NCI-H2107 treated with DMSO at 0.1 percent for 48 hours (cell line): ENCODE measurements at regions not wholly inside any gene's neighbourhood (a gene's known extent, or its start where the extent isn't known, plus 50 kb on each side); places are given as distances from the start of the nearest gene placed in this dataset.

Experiments used
- DNase-seq: peaks from one replicate; lab custom pipeline; 2025; ENCODE audit not compliant: unreplicated experiment; lab: John Stamatoyannopoulos, UW

- no peak for DNase-seq
Measured at GRCh38 chr10:133035952-133036351, 51.8 kb upstream of the ADGRA1 start.

GRCh38 chr10:133034762-133035161, 53.0 kb upstream of the ADGRA1 start:
- DNase-seq = no peak

GRCh38 chr10:133034092-133034491, 53.6 kb upstream of the ADGRA1 start:
- no peak for DNase-seq

GRCh38 chr10:133033742-133034048, 54.0 kb upstream of the ADGRA1 start:
- DNase-seq = no peak

- no peak for DNase-seq
Measured at GRCh38 chr10:133032976-133033741, 54.6 kb upstream of the ADGRA1 start.

- no peak for DNase-seq
Measured at GRCh38 chr10:133032231-133032630, 55.5 kb upstream of the ADGRA1 start.

GRCh38 chr10:133031541-133032125, 56.1 kb upstream of the ADGRA1 start:
- no peak for DNase-seq

- no peak for DNase-seq
Measured at GRCh38 chr10:133030781-133031180, 56.9 kb upstream of the ADGRA1 start.

- DNase-seq = no peak
Measured at GRCh38 chr10:133030126-133030525, 57.6 kb upstream of the ADGRA1 start.

GRCh38 chr10:133028956-133029355, 58.8 kb upstream of the ADGRA1 start:
- no peak for DNase-seq

GRCh38 chr10:133028158-133028557, 59.6 kb upstream of the ADGRA1 start:
- no peak for DNase-seq

- DNase-seq = no peak
Measured at GRCh38 chr10:133027482-133027881, 60.2 kb upstream of the ADGRA1 start.

GRCh38 chr10:133026726-133027395, 60.9 kb upstream of the ADGRA1 start:
- no peak for DNase-seq

- DNase-seq = no peak
Measured at GRCh38 chr10:133026171-133026570, 61.6 kb upstream of the ADGRA1 start.

GRCh38 chr10:133025558-133026090, 62.1 kb upstream of the ADGRA1 start:
- no peak for DNase-seq

GRCh38 chr10:133024704-133025557, 62.8 kb upstream of the ADGRA1 start:
- DNase-seq = no peak

GRCh38 chr10:133023216-133023843, 64.4 kb upstream of the ADGRA1 start:
- DNase-seq = no peak

GRCh38 chr10:133022776-133023100, 65.0 kb upstream of the ADGRA1 start:
- no peak for DNase-seq

- DNase-seq = no peak
Measured at GRCh38 chr10:133021963-133022775, 65.6 kb upstream of the ADGRA1 start.
